ENCODE measurements at regions not wholly inside any gene's neighbourhood (a gene's known extent, or its start where the extent isn't known, plus 50 kb on each side); places are given as distances from the start of the nearest gene placed in this dataset.

- TF ChIP-seq CTCF (IDR thresholded peaks at IDR 0.05; ENCODE audit: poor library complexity): no peak
- TF ChIP-seq EZH2 (IDR thresholded peaks at IDR 0.05; ENCODE audit: borderline replicate concordance): no peak
- TF ChIP-seq EZH2phosphoT487 (IDR thresholded peaks at IDR 0.05; ENCODE audit: low read depth, severe bottlenecking, unreplicated experiment): no peak
These were observed 355.8 kb upstream of the DCN start for GRCh38 chr12:91538418-91538817.

Data from hepatocyte (in vitro differentiated cells).